ENCODE measurements at regions not wholly inside any gene's neighbourhood (a gene's known extent, or its start where the extent isn't known, plus 50 kb on each side); places are given as distances from the start of the nearest gene placed in this dataset.

DNA sequence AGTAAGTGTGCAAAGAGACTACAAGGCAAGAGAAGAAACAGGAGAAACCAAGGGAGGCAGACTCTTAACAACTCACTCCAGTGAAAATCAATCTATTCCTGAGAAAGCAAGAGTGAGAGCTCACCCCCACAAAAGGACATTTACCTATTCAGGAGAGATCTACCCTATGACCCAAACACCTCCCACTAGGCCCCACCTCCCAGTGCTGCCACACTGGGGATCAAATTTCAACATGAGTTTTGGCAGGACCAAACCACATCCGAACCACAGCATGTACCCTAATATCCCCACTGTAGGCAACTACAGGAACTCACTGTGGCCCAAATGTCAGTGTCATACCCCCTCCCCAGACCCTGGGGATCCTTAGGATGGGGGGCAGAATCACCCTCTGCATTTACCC lies 526.2 kb upstream of the B3GAT1 start:
- TF ChIP-seq CTCF (IDR thresholded peaks at IDR 0.05) = no peak
- TF ChIP-seq REST (IDR thresholded peaks at IDR 0.05; ENCODE audit: insufficient read depth in 1 of 2, low read depth in 2 of 2, low read length in 1 of 2) = no peak
- TF ChIP-seq POLR2AphosphoS5 (IDR thresholded peaks at IDR 0.05; ENCODE audit: low read depth, low read length) = no peak

All from Panc1 (cell line).